ENCODE measurements at regions not wholly inside any gene's neighbourhood (a gene's known extent, or its start where the extent isn't known, plus 50 kb on each side); places are given as distances from the start of the nearest gene placed in this dataset.
A peak's percentile ranks its signal among the peaks of the same experiment; 100 is the strongest.

- Mint-ChIP-seq H3K4me1 (peaks cover 44% of the 10 kb centered on the region), H3K9me3 (no peaks in the 10 kb centered on the region), H3K27me3 (ENCODE audit: low read depth) (no peaks in the 10 kb centered on the region), H3K27ac (no peak overlapping the region), H3K36me3 (no peaks in the 10 kb centered on the region), H3K4me3 (no peak overlapping the region)
- ATAC-seq (peak; percentile 61), DNase-seq (ENCODE audit: low spot score) (no peak)
- POLR2A ChIA-PET, result no interaction called here
- no peak for TF ChIP-seq ZNF232 (CRISPR knock-in tag; IDR thresholded peaks at IDR 0.05)
- TF ChIP-seq CTCF (IDR thresholded peaks at IDR 0.05), result no peak
- TF ChIP-seq NFATC4 (CRISPR knock-in tag; IDR thresholded peaks at IDR 0.05), result no peak
- CTCF ChIA-PET, result interaction anchor here (0.9 to 2.7 kb wide), 2 partner anchors 9 to 132 kb away, joined by 7 to 13 read pairs; no protein-coding TSS in a partner anchor
These were observed 711.0 kb downstream of the UQCRFS1 start for GRCh38 chr19:28501976-28502375.

GRCh38 chr19:28500982-28501630 is 711.8 kb downstream of the UQCRFS1 start:
- Mint-ChIP-seq H3K27ac (no peak overlapping the region), H3K27me3 (ENCODE audit: low read depth) (no peaks in the 10 kb centered on the region), H3K4me1 (peaks cover 44% of the 10 kb centered on the region), H3K36me3 (no peaks in the 10 kb centered on the region), H3K9me3 (no peaks in the 10 kb centered on the region), H3K4me3 (no peak overlapping the region)
- POLR2A ChIA-PET, result no interaction called here
- CTCF ChIA-PET, result interaction anchor here (0.9 to 2.7 kb wide), 2 partner anchors 8 to 133 kb away, joined by 7 to 13 read pairs; no protein-coding TSS in a partner anchor
- TF ChIP-seq ZNF138 (CRISPR knock-in tag; conservative IDR thresholded peaks at IDR 0.05), result no peak
- TF ChIP-seq GABPB1 (CRISPR knock-in tag; IDR thresholded peaks at IDR 0.05), result no peak
- no peak for TF ChIP-seq NFATC4 (CRISPR knock-in tag; IDR thresholded peaks at IDR 0.05)
- no peak for TF ChIP-seq ZNF121 (CRISPR knock-in tag; IDR thresholded peaks at IDR 0.05)
- TF ChIP-seq ZBTB21 (CRISPR knock-in tag; IDR thresholded peaks at IDR 0.05; ENCODE audit: borderline replicate concordance), result no peak
- TF ChIP-seq RORB (CRISPR knock-in tag; IDR thresholded peaks at IDR 0.05), result no peak
- TF ChIP-seq ZSCAN18 (CRISPR knock-in tag; IDR thresholded peaks at IDR 0.05), result no peak
- no peak for TF ChIP-seq ARID4B (CRISPR knock-in tag; IDR thresholded peaks at IDR 0.05; ENCODE audit: borderline replicate concordance)
- no peak for TF ChIP-seq ZNF396 (CRISPR knock-in tag; IDR thresholded peaks at IDR 0.05; ENCODE audit: borderline replicate concordance)
- no peak for TF ChIP-seq SMAD4 (CRISPR knock-in tag; IDR thresholded peaks at IDR 0.05)
- TF ChIP-seq MXD4 (CRISPR knock-in tag; IDR thresholded peaks at IDR 0.05; ENCODE audit: borderline replicate concordance), result no peak
- TF ChIP-seq GTF2I (CRISPR knock-in tag; conservative IDR thresholded peaks at IDR 0.05), result no peak
- TF ChIP-seq EMX1 (CRISPR knock-in tag; IDR thresholded peaks at IDR 0.05), result no peak
- no peak for TF ChIP-seq ZMAT4 (CRISPR knock-in tag; IDR thresholded peaks at IDR 0.05)
- no peak for TF ChIP-seq NR3C1 (CRISPR knock-in tag; conservative IDR thresholded peaks at IDR 0.05; ENCODE audit: low read depth)
- no peak for TF ChIP-seq RELA (CRISPR knock-in tag; IDR thresholded peaks at IDR 0.05; ENCODE audit: borderline replicate concordance)
- ATAC-seq (no peak), DNase-seq (ENCODE audit: low spot score) (no peak)

Measured in WTC11 (cell line).